ENCODE measurements at regions not wholly inside any gene's neighbourhood (a gene's known extent, or its start where the extent isn't known, plus 50 kb on each side); places are given as distances from the start of the nearest gene placed in this dataset.

DNA sequence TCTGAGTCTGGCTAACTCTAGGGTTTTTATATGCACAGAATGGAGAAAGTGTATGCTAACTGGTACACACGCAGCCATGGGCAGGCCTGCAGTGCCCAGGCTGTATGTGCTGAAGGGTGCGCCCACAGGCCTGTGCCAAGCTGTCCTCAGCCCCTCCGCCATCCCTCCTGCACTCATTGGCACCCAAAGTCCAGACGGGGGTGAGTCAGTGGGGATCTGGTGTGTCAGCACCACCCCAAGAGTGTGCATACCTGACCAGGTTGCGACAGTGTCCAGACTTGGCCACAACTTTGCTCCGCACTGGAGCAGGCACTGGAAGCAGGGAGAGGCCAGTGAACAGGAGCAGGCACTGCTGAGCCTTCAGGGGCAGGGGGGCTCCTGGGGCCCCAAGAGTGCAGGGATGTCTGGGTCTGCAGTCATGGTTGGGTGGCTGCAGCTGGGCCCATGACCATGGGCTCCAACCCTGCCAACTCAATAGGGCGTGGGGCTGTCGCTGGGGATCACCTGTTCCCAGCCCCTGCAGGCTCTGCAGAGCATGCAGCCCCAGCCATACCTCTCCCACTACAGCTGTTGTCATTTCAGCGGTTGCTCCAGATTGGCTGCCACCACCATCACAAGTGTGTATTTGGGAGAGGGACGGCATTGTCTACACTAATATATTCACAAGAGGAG lies 717.8 kb downstream of the EPHA7 start:
- no peak for TF ChIP-seq POLR2A (IDR thresholded peaks at IDR 0.05)
- TF ChIP-seq, protein P1, sequence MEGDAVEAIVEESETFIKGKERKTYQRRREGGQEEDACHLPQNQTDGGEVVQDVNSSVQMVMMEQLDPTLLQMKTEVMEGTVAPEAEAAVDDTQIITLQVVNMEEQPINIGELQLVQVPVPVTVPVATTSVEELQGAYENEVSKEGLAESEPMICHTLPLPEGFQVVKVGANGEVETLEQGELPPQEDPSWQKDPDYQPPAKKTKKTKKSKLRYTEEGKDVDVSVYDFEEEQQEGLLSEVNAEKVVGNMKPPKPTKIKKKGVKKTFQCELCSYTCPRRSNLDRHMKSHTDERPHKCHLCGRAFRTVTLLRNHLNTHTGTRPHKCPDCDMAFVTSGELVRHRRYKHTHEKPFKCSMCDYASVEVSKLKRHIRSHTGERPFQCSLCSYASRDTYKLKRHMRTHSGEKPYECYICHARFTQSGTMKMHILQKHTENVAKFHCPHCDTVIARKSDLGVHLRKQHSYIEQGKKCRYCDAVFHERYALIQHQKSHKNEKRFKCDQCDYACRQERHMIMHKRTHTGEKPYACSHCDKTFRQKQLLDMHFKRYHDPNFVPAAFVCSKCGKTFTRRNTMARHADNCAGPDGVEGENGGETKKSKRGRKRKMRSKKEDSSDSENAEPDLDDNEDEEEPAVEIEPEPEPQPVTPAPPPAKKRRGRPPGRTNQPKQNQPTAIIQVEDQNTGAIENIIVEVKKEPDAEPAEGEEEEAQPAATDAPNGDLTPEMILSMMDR (IDR thresholded peaks at IDR 0.05), result no peak
